ENCODE measurements at regions not wholly inside any gene's neighbourhood (a gene's known extent, or its start where the extent isn't known, plus 50 kb on each side); places are given as distances from the start of the nearest gene placed in this dataset.
A peak's percentile ranks its signal among the peaks of the same experiment; 100 is the strongest.

DNA sequence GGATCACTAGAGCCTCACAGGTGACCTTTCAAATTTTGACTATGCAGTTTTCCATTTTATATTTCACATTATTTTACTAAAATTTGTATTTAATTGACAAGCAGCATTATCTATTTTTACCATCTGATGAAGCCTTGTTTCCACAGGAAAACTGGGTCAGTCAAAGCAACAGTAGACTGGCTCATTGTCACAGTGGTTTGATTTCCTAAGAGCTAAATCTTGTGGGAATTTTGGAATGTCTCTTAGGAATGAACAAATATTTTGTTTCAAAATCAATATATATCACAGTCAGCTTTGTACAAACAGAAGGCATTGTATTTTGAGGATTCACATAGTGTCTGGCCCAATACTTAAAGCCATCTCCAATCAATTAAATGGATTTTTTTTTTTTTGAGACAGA lies 152.6 kb upstream of the RNPC3 start:
- intact Hi-C loops (cut with micrococcal nuclease), result no loop called here
- no peaks in the 10 kb centered on the region for H3K27me3 Mint-ChIP-seq
- H3K9me3 Mint-ChIP-seq, result no peaks in the 10 kb centered on the region
- H3K4me1 Mint-ChIP-seq (ENCODE audit: low read depth), result no peaks in the 10 kb centered on the region
- ATAC-seq, result no peak
- no peaks in the 10 kb centered on the region for H3K36me3 Mint-ChIP-seq (ENCODE audit: low read depth)
- POLR2A ChIA-PET, result no interaction called here
- TF ChIP-seq, protein P1, sequence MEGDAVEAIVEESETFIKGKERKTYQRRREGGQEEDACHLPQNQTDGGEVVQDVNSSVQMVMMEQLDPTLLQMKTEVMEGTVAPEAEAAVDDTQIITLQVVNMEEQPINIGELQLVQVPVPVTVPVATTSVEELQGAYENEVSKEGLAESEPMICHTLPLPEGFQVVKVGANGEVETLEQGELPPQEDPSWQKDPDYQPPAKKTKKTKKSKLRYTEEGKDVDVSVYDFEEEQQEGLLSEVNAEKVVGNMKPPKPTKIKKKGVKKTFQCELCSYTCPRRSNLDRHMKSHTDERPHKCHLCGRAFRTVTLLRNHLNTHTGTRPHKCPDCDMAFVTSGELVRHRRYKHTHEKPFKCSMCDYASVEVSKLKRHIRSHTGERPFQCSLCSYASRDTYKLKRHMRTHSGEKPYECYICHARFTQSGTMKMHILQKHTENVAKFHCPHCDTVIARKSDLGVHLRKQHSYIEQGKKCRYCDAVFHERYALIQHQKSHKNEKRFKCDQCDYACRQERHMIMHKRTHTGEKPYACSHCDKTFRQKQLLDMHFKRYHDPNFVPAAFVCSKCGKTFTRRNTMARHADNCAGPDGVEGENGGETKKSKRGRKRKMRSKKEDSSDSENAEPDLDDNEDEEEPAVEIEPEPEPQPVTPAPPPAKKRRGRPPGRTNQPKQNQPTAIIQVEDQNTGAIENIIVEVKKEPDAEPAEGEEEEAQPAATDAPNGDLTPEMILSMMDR (IDR thresholded peaks at IDR 0.05), result no peak
- H3K27ac Mint-ChIP-seq, result no peak overlapping the region
- no peak overlapping the region for H3K4me3 Mint-ChIP-seq
- DNase-seq, result no peak
- CTCF ChIA-PET, result no interaction called here

DNA sequence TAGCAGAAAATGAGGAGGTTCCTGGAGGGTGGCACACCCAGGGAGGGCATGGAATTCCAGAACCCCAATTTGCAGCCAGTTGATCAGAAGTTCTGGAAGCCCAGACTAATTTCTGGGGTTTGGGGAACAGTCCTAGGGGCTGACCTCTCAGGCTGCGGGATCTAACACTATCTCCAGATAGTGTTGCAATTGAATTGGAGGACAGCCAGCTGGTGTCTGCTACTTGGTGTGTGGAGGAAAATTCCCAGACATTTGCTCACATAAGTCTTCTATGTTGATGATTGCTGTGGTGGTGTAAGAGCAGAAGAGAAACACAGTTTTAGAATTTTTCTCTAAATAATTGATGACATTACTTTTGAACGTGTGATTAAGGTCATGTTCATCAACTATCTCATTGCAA lies 154.3 kb upstream of the RNPC3 start:
- ATAC-seq (no peak), DNase-seq (no peak)
- ChIA-PET CTCF (no interaction called here), POLR2A (no interaction called here)
- Mint-ChIP-seq H3K27ac (no peak overlapping the region), H3K27me3 (no peaks in the 10 kb centered on the region), H3K4me3 (no peak overlapping the region), H3K36me3 (ENCODE audit: low read depth) (no peaks in the 10 kb centered on the region), H3K4me1 (ENCODE audit: low read depth) (no peaks in the 10 kb centered on the region), H3K9me3 (no peaks in the 10 kb centered on the region)
- intact Hi-C loops (cut with micrococcal nuclease), result no loop called here
- TF ChIP-seq, protein P1 (IDR thresholded peaks at IDR 0.05), result no peak

DNA sequence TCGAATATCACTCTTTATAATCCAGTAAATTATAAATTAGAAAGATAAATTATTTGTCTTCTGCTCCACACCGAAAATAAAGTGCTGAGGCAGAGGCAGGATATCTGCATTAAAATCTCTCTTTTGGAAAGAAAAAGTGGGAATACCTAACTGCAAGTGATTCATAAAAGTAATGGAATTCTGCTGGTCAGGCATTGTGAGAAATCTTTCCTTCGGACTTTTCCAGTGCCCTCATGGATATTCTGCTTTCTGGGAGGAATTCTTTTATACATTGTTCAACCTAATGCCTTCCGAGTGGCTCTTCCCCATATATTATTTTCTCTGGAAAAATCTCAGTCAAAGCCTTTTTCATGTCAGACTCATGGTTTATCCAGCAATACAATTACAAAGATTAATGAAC lies 158.3 kb upstream of the RNPC3 start:
- Mint-ChIP-seq H3K9me3 (no peaks in the 10 kb centered on the region), H3K27me3 (no peaks in the 10 kb centered on the region), H3K36me3 (ENCODE audit: low read depth) (no peaks in the 10 kb centered on the region), H3K27ac (no peak overlapping the region), H3K4me3 (no peak overlapping the region), H3K4me1 (ENCODE audit: low read depth) (no peaks in the 10 kb centered on the region)
- no peak for DNase-seq
- intact Hi-C loops (cut with micrococcal nuclease), result no loop called here
- POLR2A ChIA-PET, result no interaction called here
- no peak for ATAC-seq
- CTCF ChIA-PET, result no interaction called here
- TF ChIP-seq, protein P1 (IDR thresholded peaks at IDR 0.05), result no peak

GRCh38 chr1:103365860-103366569 lies 159.5 kb upstream of the RNPC3 start:
- Mint-ChIP-seq H3K27me3 (no peaks in the 10 kb centered on the region), H3K9me3 (no peaks in the 10 kb centered on the region), H3K36me3 (ENCODE audit: low read depth) (no peaks in the 10 kb centered on the region), H3K4me3 (no peak overlapping the region), H3K4me1 (ENCODE audit: low read depth) (no peaks in the 10 kb centered on the region), H3K27ac (no peak overlapping the region)
- ChIA-PET CTCF (no interaction called here), POLR2A (no interaction called here)
- intact Hi-C loops (cut with micrococcal nuclease), result no loop called here
- TF ChIP-seq, protein P1 (IDR thresholded peaks at IDR 0.05), result no peak
- DNase-seq, result no peak
- peak; percentile 57 for ATAC-seq

- ChIA-PET POLR2A (no interaction called here), CTCF (interaction anchor here (1.1 kb wide), 1 partner anchor 152 kb away, joined by 4 read pairs; no protein-coding TSS in a partner anchor)
- Mint-ChIP-seq H3K4me3 (no peak overlapping the region), H3K36me3 (ENCODE audit: low read depth) (no peaks in the 10 kb centered on the region), H3K9me3 (no peaks in the 10 kb centered on the region), H3K4me1 (ENCODE audit: low read depth) (no peaks in the 10 kb centered on the region), H3K27ac (no peak overlapping the region), H3K27me3 (no peaks in the 10 kb centered on the region)
- DNase-seq (no peak), ATAC-seq (peak; percentile 60)
- TF ChIP-seq, protein P1 (IDR thresholded peaks at IDR 0.05), result no peak
- intact Hi-C loops (cut with micrococcal nuclease), result no loop called here
Observed at GRCh38 chr1:103363008-103363365, 162.5 kb upstream of the RNPC3 start.
